Vagina (tissue), 2 donors: ENCODE measurements at regions not wholly inside any gene's neighbourhood (a gene's known extent, or its start where the extent isn't known, plus 50 kb on each side); places are given as distances from the start of the nearest gene placed in this dataset.
"Not testable (repeated sequence)": the region's sequence is repeated elsewhere in the genome, so short reads cannot be mapped to it uniquely, and the experiment has no call there.

Source experiments
- DNase-seq, 2 donors: peaks; one replicate each; pipeline ENCODE4 v3.0.0-alpha.2; 2017; ENCODE audit errors: extremely low spot score in 2 of 2
- H3K27ac ChIP-seq: fragments of 200-600 bp; sonication (generic); one replicate; pipeline ENCODE4 v1.5.1; 2019
- H3K27me3 ChIP-seq: fragments of 200-600 bp; sonication (generic); one replicate; pipeline ENCODE4 v1.5.1; 2019
- H3K36me3 ChIP-seq, 2 donors: fragments of 200-600 bp; sonication (generic); one replicate each; pipeline ENCODE4 v1.5.1; 2017 to 2019
- H3K4me1 ChIP-seq: fragments of 200-600 bp; sonication (generic); one replicate; pipeline ENCODE4 v1.5.1; 2019
- H3K4me3 ChIP-seq, 2 donors: fragments of 200-600 bp; sonication (generic); 1 replicate in 1 of 2; 2 replicates in 1 of 2; pipeline ENCODE4 v1.5.1; 2016 to 2019
- H3K9me3 ChIP-seq: fragments of 200-600 bp; sonication (generic); one replicate; pipeline ENCODE4 v1.5.1; 2019
- CTCF ChIP-seq, 3 experiments: fragments of 450-650 bp in 2 of 3; fragments of 200-600 bp in 1 of 3; sonication (generic) in 1 of 3; IDR thresholded peaks; one replicate each; pipeline ENCODE4 v1.5.1; 2017 to 2019; ENCODE audit warnings: antibody characterized with exemption in 3 of 3, mild to moderate bottlenecking in 2 of 3, moderate library complexity in 2 of 3
- POLR2A ChIP-seq, 2 donors: fragments of 450-650 bp; IDR thresholded peaks; one replicate each; pipeline ENCODE4 v1.6.1; 2017; ENCODE audit warnings: antibody characterized with exemption in 2 of 2, mild to moderate bottlenecking in 2 of 2, moderate library complexity in 2 of 2
- POLR2AphosphoS5 ChIP-seq, 2 donors: sonication (generic); formaldehyde crosslinking; IDR thresholded peaks; one replicate each; pipeline ENCODE4 v1.9.0; 2017; ENCODE audit warnings: antibody characterized with exemption in 2 of 2, mild to moderate bottlenecking in 2 of 2, low read depth in 1 of 2; ENCODE audit not compliant: insufficient read depth in 1 of 2
- intact Hi-C: fragments of 100-400 bp; cut with DNase I; formaldehyde crosslinking; loops from one replicate; pipeline ENCODE4 v1.15.1; 2023

- Histone ChIP-seq H3K36me3 (no peaks in the 10 kb centered on the region), H3K27me3 (no peaks in the 10 kb centered on the region), H3K27ac (no peak overlapping the region), H3K4me3 (no peak overlapping the region), H3K4me1 (peaks cover 6% of the 10 kb centered on the region), H3K9me3 (no peaks in the 10 kb centered on the region)
- intact Hi-C loops, result no loop called here
- TF ChIP-seq POLR2A (IDR thresholded peaks at IDR 0.05), result no peak
- TF ChIP-seq CTCF (IDR thresholded peaks at IDR 0.05), result no peak
- TF ChIP-seq POLR2AphosphoS5 (IDR thresholded peaks at IDR 0.05; ENCODE audit: insufficient read depth in 1 of 2, low read depth in 1 of 2), result no peak
- no peak for DNase-seq
These were observed 712.1 kb downstream of the MECOM start for GRCh38 chr3:168951368-168951767.

GRCh38 chr3:168950622-168951021, 712.9 kb downstream of the MECOM start:
- H3K9me3 ChIP-seq, result no peaks in the 10 kb centered on the region
- no peak overlapping the region for H3K4me3 ChIP-seq
- no peak for TF ChIP-seq CTCF (IDR thresholded peaks at IDR 0.05)
- no peak for TF ChIP-seq POLR2AphosphoS5 (IDR thresholded peaks at IDR 0.05; ENCODE audit: insufficient read depth in 1 of 2, low read depth in 1 of 2)
- TF ChIP-seq POLR2A (IDR thresholded peaks at IDR 0.05), result no peak
- H3K27me3 ChIP-seq, result no peaks in the 10 kb centered on the region
- DNase-seq, result no peak
- intact Hi-C loops, result no loop called here
- H3K4me1 ChIP-seq, result no peaks in the 10 kb centered on the region
- H3K36me3 ChIP-seq, result no peaks in the 10 kb centered on the region
- H3K27ac ChIP-seq, result no peak overlapping the region

GRCh38 chr3:168939651-168940238, 723.8 kb downstream of the MECOM start:
- H3K4me3 ChIP-seq, result no peak overlapping the region
- H3K9me3 ChIP-seq, result no peaks in the 10 kb centered on the region
- TF ChIP-seq POLR2A (IDR thresholded peaks at IDR 0.05), result no peak
- TF ChIP-seq CTCF (IDR thresholded peaks at IDR 0.05), result no peak
- no peaks in the 10 kb centered on the region for H3K36me3 ChIP-seq
- intact Hi-C loops, result no loop called here
- no peak overlapping the region for H3K27ac ChIP-seq
- no peak for DNase-seq
- H3K27me3 ChIP-seq, result no peaks in the 10 kb centered on the region
- no peaks in the 10 kb centered on the region for H3K4me1 ChIP-seq

- TF ChIP-seq CTCF (IDR thresholded peaks at IDR 0.05) (no peak), POLR2A (IDR thresholded peaks at IDR 0.05) (no peak), POLR2AphosphoS5 (IDR thresholded peaks at IDR 0.05; ENCODE audit: insufficient read depth in 1 of 2, low read depth in 1 of 2) (no peak)
- intact Hi-C loops, result no loop called here
These were observed 729.9 kb downstream of the MECOM start for GRCh38 chr3:168933614-168934013.

GRCh38 chr3:168929997-168930396, 733.5 kb downstream of the MECOM start:
- intact Hi-C loops, DNase-seq, H3K4me3 ChIP-seq, H3K36me3 ChIP-seq, H3K9me3 ChIP-seq, H3K27ac ChIP-seq, H3K4me1 ChIP-seq, H3K27me3 ChIP-seq: not testable (repeated sequence)

More at GRCh38 chr3:168933614-168934013, 729.9 kb downstream of the MECOM start:
- H3K4me3 ChIP-seq, result no peak overlapping the region
- H3K27me3 ChIP-seq, result no peaks in the 10 kb centered on the region
- H3K9me3 ChIP-seq, result no peaks in the 10 kb centered on the region
- no peak for DNase-seq
- H3K36me3 ChIP-seq, result no peaks in the 10 kb centered on the region
- no peak overlapping the region for H3K27ac ChIP-seq
- H3K4me1 ChIP-seq, result no peaks in the 10 kb centered on the region
